ENCODE measurements at regions not wholly inside any gene's neighbourhood (a gene's known extent, or its start where the extent isn't known, plus 50 kb on each side); places are given as distances from the start of the nearest gene placed in this dataset.

DNA sequence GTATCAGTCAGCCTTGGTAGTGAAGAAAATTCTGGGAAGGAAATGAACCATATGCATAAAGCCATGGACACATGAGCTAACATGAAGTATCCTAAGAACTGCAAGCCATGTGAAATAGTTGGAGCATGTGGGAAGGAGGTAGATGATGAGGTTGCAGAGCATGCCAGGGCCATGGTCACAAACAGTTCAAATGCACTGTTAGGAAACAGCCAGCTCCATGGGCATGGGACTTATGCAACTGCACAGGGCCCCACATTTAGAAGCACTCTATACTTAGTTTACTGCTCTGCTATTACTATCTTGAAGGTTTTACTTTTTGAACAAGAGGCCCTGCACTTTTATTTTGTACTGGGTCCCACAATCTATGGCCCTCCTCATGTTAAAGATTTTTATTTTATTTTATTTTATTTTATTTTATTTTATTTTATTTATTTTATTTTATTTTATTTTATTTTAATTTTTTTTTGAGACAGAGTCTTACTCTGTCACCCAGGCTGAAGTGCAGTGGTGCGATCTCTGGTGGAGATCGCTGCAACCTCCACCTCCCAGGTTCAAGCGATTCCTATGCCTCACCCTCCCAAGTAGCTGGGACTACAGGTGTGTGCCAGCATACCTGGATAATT is 169.1 kb downstream of the IBTK start:
- H3K27me3 Mint-ChIP-seq (ENCODE audit: low read depth), result no peaks in the 10 kb centered on the region
- no CpG with 5 or more reads among the region's 3 CpGs for WGBS (ENCODE audit: extremely low coverage, insufficient read length, low lambda C conversion rate)

More for the DNA sequence above, 169.1 kb downstream of the IBTK start:
- Histone ChIP-seq H3K9ac (ENCODE audit: extremely low read depth, insufficient read length, low read length) (no peak overlapping the region), H3K79me2 (ENCODE audit: insufficient read depth, low read length) (no peaks in the 10 kb centered on the region), H3K27me3 (ENCODE audit: insufficient read depth, low read length) (no peaks in the 10 kb centered on the region), H2BK120ac (ENCODE audit: low read depth, low read length, poor library complexity, severe bottlenecking) (no peak overlapping the region), H4K5ac (ENCODE audit: insufficient read length, low read depth, low read length) (no peak overlapping the region), H4K20me1 (ENCODE audit: control insufficient read depth, insufficient read depth, insufficient read length) (no peaks in the 10 kb centered on the region), H2BK15ac (ENCODE audit: low read depth, low read length) (no peak overlapping the region), H3K4me2 (ENCODE audit: insufficient read depth, insufficient read length, low read length) (no peak overlapping the region), H3K4ac (ENCODE audit: low read depth, low read length) (no peak overlapping the region), H3K18ac (ENCODE audit: insufficient read length, low read depth, low read length) (no peak overlapping the region), H4K8ac (replicated peaks; ENCODE audit: insufficient read length, low read depth, low read length) (no peak overlapping the region), H3T11ph (ENCODE audit: low read length) (no peak overlapping the region), H3K23me2 (ENCODE audit: insufficient read length, low read depth, low read length, poor library complexity, severe bottlenecking) (no peaks in the 10 kb centered on the region), H2BK5ac (ENCODE audit: insufficient read length, low read length) (no peak overlapping the region), H3K27ac (ENCODE audit: insufficient read length, low read depth, low read length) (no peak overlapping the region), H4K91ac (ENCODE audit: insufficient read length, low read depth, low read length) (no peak overlapping the region), H3K23ac (ENCODE audit: insufficient read length, low read depth, low read length) (no peak overlapping the region), H2AK5ac (ENCODE audit: insufficient read length, low read length) (no peak overlapping the region), H3K14ac (ENCODE audit: insufficient read depth, low read length) (no peak overlapping the region), H3K4me1 (ENCODE audit: insufficient read depth, low read length) (peaks cover 3% of the 10 kb centered on the region), H2BK12ac (ENCODE audit: insufficient read length, low read depth, low read length) (no peak overlapping the region), H3K56ac (ENCODE audit: insufficient read length, low read depth, low read length) (no peak overlapping the region), H3K9me3 (ENCODE audit: control insufficient read depth, low read depth, low read length) (no peaks in the 10 kb centered on the region), H2AFZ (ENCODE audit: low read length) (no peak overlapping the region), H2BK20ac (ENCODE audit: low read depth, low read length, poor library complexity, severe bottlenecking) (no peak overlapping the region), H3K79me1 (ENCODE audit: insufficient read depth, low read depth, low read length, poor library complexity, severe bottlenecking) (no peaks in the 10 kb centered on the region)
- peaks cover 5 to 9% of the 10 kb centered on the region in 2 experiments for H3K4me1 Mint-ChIP-seq
- H3K4me3 Mint-ChIP-seq, result no peak overlapping the region
- H3K27ac Mint-ChIP-seq, result no peak overlapping the region; a peak in 1 of 7 replicates
- DNase-seq, result no peak
- H3K36me3 Mint-ChIP-seq (ENCODE audit: insufficient read depth in 1 of 3, low read depth in 3 of 3), result no peaks in the 10 kb centered on the region
- no peaks in the 10 kb centered on the region for H3K9me3 Mint-ChIP-seq
- no peak for TF ChIP-seq CTCF (conservative IDR thresholded peaks at IDR 0.05)

Data from H9 (cell line).